Psoas muscle (tissue), 7 donors: ENCODE measurements at regions not wholly inside any gene's neighbourhood (a gene's known extent, or its start where the extent isn't known, plus 50 kb on each side); places are given as distances from the start of the nearest gene placed in this dataset.

Experiments used
- ATAC-seq, 4 donors: fragments of 200-7000 bp; cut with Tn5 transposase; one replicate each; pipeline ENCODE4 v1.9.1; 2020; ENCODE audit warnings: moderate library complexity in 3 of 4, mild to moderate bottlenecking in 2 of 4
- DNase-seq, 2 donors: peaks; one replicate each; pipeline ENCODE4 v3.0.0-alpha.2; 2020
- H3K27ac ChIP-seq: fragments of 200-600 bp; one replicate; pipeline ENCODE4 v1.8.0; 2022
- H3K27me3 ChIP-seq, 3 donors: fragments of 200-600 bp in 1 of 3; one replicate each; pipeline versions ENCODE4 v1.6.1 to v1.8.0; 2013 to 2022; ENCODE audit warnings: low read length in 2 of 3, mild to moderate bottlenecking in 2 of 3, moderate library complexity in 1 of 3; ENCODE audit not compliant: insufficient read depth in 3 of 3
- H3K36me3 ChIP-seq, 2 donors: fragments of 200-600 bp in 1 of 2; one replicate each; pipeline versions ENCODE4 v1.6.1 to v1.8.0; 2013 to 2022; ENCODE audit warnings: low read depth in 1 of 2, mild to moderate bottlenecking in 1 of 2, moderate library complexity in 1 of 2; ENCODE audit not compliant: insufficient read depth in 1 of 2
- H3K4me1 ChIP-seq: fragments of 200-600 bp; one replicate; pipeline ENCODE4 v1.8.0; 2022
- H3K4me3 ChIP-seq: fragments of 200-600 bp; one replicate; pipeline ENCODE4 v1.8.0; 2022; ENCODE audit warnings: mild to moderate bottlenecking
- H3K9me3 ChIP-seq: fragments of 200-600 bp; one replicate; pipeline ENCODE4 v1.8.0; 2022
- WGBS, 3 donors: extraction: QIAGEN DNeasy Blood & Tissue Kit; methylation state at CpG; one replicate each; pipeline versions ENCODE4 v1.1.6 to v1.1.7; 2013; 5-methylcytosine and 5-hydroxymethylcytosine counted together
- intact Hi-C, 2 donors: fragments of 100-400 bp; cut with DNase I; formaldehyde crosslinking; loops; one replicate each; pipeline versions ENCODE4 v1.11.0 to v1.14.2; 2022
- TF ChIP-seq, protein P1 (sequence below): fragments of 200-600 bp; IDR thresholded peaks from one replicate; pipeline ENCODE4 v1.8.0; 2022; ENCODE audit warnings: antibody characterized with exemption
- donor health status: healthy with polysubstance abuse.
- donor health status: DM: no; HTN: no; CAD: no; lungs with moderate emphysema.
- donor health status: Bipolar disorder and iron deficiency.
- donor health status: healthy.
- donor health status: DM: yes; HTN: yes; CAD: no.
- donor health status: DM: no; HTN: no; CAD: no.
- donor health status: DM: yes; HTN: yes; CAD: no.

DNA sequence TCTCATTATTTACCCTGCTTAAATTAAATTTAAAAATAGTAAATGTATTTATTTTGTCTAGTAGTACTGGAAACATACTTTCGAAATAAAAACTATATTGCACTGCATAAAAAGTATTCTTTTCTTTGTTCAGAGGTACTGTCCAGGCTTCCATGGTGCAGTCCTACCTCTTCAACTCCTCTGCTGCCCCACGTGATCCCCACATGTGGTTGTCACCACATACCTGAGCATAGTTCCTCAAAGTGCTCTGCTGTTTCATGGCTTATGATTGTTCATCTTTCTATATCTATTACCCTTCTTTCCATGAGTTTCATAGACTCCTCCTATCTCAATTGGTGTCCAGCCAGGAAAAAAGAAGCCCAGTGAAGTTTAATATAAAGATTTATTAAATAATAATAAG lies 317.5 kb upstream of the OR4E1 start:
- DNase-seq (no peak), ATAC-seq (no peak)
- no peaks in the 10 kb centered on the region for H3K36me3 ChIP-seq
- H3K27me3 ChIP-seq = peaks cover 0 to 5% (median 0%) of the 10 kb centered on the region in 3 donors
- 62 to 79% (median 76%) methylated on average over 2 of the region's 2 CpGs for WGBS, 3 donors
- H3K4me3 ChIP-seq = no peak overlapping the region
- TF ChIP-seq, protein P1, sequence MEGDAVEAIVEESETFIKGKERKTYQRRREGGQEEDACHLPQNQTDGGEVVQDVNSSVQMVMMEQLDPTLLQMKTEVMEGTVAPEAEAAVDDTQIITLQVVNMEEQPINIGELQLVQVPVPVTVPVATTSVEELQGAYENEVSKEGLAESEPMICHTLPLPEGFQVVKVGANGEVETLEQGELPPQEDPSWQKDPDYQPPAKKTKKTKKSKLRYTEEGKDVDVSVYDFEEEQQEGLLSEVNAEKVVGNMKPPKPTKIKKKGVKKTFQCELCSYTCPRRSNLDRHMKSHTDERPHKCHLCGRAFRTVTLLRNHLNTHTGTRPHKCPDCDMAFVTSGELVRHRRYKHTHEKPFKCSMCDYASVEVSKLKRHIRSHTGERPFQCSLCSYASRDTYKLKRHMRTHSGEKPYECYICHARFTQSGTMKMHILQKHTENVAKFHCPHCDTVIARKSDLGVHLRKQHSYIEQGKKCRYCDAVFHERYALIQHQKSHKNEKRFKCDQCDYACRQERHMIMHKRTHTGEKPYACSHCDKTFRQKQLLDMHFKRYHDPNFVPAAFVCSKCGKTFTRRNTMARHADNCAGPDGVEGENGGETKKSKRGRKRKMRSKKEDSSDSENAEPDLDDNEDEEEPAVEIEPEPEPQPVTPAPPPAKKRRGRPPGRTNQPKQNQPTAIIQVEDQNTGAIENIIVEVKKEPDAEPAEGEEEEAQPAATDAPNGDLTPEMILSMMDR = no peak
- H3K27ac ChIP-seq = no peak overlapping the region
- H3K4me1 ChIP-seq = no peaks in the 10 kb centered on the region
- no peaks in the 10 kb centered on the region for H3K9me3 ChIP-seq
- intact Hi-C loops = no loop called here

DNA sequence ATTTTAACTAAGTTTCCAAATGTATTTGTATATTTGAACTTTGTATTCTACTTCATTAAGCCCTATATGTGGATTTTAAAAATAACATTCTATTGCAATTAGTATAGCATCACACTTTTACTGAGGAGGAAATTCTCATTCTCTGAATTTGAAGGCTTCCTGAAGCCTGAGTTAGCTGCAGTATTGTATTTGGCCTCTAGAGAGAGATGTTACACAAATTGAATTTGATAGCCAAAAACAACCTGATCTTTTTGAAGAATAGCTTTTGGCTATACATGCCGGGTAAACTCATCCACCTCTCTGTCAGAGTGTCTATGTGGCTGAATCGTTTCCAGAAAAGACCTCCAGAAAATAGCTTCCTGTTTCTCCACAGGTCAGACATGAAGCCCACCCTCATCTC lies 316.5 kb upstream of the OR4E1 start:
- TF ChIP-seq, protein P1 = no peak
- no peak overlapping the region for H3K27ac ChIP-seq
- H3K36me3 ChIP-seq = no peaks in the 10 kb centered on the region
- no peaks in the 10 kb centered on the region for H3K9me3 ChIP-seq
- DNase-seq (no peak), ATAC-seq (no peak)
- no peak overlapping the region for H3K4me3 ChIP-seq
- H3K27me3 ChIP-seq = peaks cover 0 to 5% (median 1%) of the 10 kb centered on the region in 3 donors
- 18 to 31% (median 23%) methylated on average over 2 of the region's 2 CpGs for WGBS, 3 donors
- no peaks in the 10 kb centered on the region for H3K4me1 ChIP-seq
- intact Hi-C loops = no loop called here

DNA sequence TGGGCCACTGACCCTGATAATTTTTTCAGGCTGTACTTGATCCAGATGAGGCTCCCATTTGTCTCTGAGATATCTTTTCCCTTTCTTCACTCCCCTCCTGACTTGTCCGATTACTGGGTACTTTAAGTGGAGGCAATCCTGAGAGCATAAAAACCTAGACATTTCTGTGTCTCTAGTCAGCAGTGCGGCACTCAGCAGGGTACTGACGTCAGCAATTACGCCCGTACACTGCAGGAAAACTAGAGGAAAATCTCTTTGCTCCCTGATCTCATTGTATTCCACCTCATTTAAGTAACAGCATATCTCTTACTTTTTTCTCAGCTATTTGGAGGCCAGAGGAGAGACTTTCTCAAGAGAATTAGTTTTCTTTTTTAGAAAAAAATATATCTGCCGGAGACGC lies 315.5 kb upstream of the OR4E1 start:
- Histone ChIP-seq H3K4me1 (no peaks in the 10 kb centered on the region), H3K9me3 (no peaks in the 10 kb centered on the region), H3K27me3 (peaks cover 0 to 5% (median 1%) of the 10 kb centered on the region in 3 donors), H3K36me3 (no peaks in the 10 kb centered on the region), H3K4me3 (no peak overlapping the region), H3K27ac (no peak overlapping the region)
- WGBS, 3 donors = 61 to 62% (median 62%) methylated on average over 7 of the region's 7 CpGs
- TF ChIP-seq, protein P1 = no peak
- ATAC-seq = no peak
- intact Hi-C loops = no loop called here
- DNase-seq = no peak

DNA sequence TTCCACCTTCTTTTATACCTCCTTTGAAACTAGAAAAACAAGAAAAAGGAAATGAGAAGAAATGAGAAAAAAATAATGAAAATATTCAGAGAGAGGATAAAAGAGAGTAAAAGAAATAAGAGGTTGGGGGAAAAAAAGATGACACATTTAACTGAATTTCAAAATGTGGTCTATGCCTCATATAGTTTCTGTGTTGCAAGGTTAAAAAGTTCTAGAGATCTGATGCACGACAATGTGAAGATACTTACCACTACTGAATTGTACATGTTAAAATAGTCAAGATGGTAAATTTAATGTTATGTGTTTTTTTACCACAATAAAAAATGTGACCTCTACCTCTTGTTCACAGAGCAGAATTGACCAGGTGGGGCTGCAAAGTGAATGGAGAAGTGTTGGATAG lies 314.8 kb upstream of the OR4E1 start:
- H3K9me3 ChIP-seq = no peaks in the 10 kb centered on the region
- H3K4me3 ChIP-seq = no peak overlapping the region
- H3K4me1 ChIP-seq = no peaks in the 10 kb centered on the region
- H3K27me3 ChIP-seq = peaks cover 0 to 5% (median 1%) of the 10 kb centered on the region in 3 donors
- intact Hi-C loops = no loop called here
- no peaks in the 10 kb centered on the region for H3K36me3 ChIP-seq
- DNase-seq (no peak), ATAC-seq (no peak)
- TF ChIP-seq, protein P1 = no peak
- 87 to 94% (median 92%) methylated on average over 1 of the region's 1 CpG for WGBS, 3 donors
- H3K27ac ChIP-seq = no peak overlapping the region

DNA sequence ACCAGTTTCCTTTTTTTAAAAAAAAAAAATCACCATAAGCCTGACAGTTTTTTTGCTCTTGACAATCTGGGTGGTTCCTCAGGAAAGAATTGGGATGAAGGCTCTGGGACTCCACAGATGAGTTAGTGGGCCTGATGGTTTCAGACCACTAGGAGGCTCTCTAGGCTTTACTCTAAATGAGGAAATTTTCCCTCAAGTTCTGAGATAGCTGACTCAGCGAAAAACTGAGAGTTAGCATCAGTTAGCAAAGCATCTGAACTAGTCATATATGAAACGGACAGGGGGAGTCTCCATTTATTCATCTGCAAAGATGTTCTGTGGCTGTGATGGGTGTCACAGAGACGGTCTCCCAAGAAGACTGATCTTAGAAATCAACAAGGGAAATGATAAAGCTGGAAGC lies 314.3 kb upstream of the OR4E1 start:
- intact Hi-C loops = no loop called here
- H3K4me3 ChIP-seq = no peak overlapping the region

More for the DNA sequence above, 314.3 kb upstream of the OR4E1 start:
- Histone ChIP-seq H3K36me3 (no peaks in the 10 kb centered on the region), H3K27me3 (peaks cover 0 to 5% (median 1%) of the 10 kb centered on the region in 3 donors), H3K27ac (no peak overlapping the region), H3K9me3 (no peaks in the 10 kb centered on the region), H3K4me1 (no peaks in the 10 kb centered on the region)
- WGBS, 3 donors = 23 to 28% (median 25%) methylated on average over 3 of the region's 3 CpGs
- DNase-seq = no peak
- TF ChIP-seq, protein P1 = no peak
- ATAC-seq = no peak
